Upper lobe of right lung (tissue), 1 donor: ENCODE measurements at regions not wholly inside any gene's neighbourhood (a gene's known extent, or its start where the extent isn't known, plus 50 kb on each side); places are given as distances from the start of the nearest gene placed in this dataset.
"Not testable (repeated sequence)": the region's sequence is repeated elsewhere in the genome, so short reads cannot be mapped to it uniquely, and the experiment has no call there.

ENCODE experiments used
- ATAC-seq: fragments of 200-7000 bp; cut with Tn5 transposase; one replicate; pipeline ENCODE4 v1.9.1; 2020; ENCODE audit warnings: mild to moderate bottlenecking, moderate library complexity
- DNase-seq: peaks from one replicate; pipeline ENCODE4 v3.0.0-alpha.2; 2020
- H3K27ac ChIP-seq: fragments of 200-600 bp; one replicate; pipeline ENCODE4 v1.8.0; 2022
- H3K27me3 ChIP-seq: fragments of 200-600 bp; one replicate; pipeline ENCODE4 v1.8.0; 2022; ENCODE audit warnings: mild to moderate bottlenecking
- H3K36me3 ChIP-seq: fragments of 200-600 bp; one replicate; pipeline ENCODE4 v1.8.0; 2022
- H3K4me1 ChIP-seq: fragments of 200-600 bp; one replicate; pipeline ENCODE4 v1.8.0; 2022
- H3K4me3 ChIP-seq: fragments of 200-600 bp; one replicate; pipeline ENCODE4 v1.8.0; 2022; ENCODE audit warnings: mild to moderate bottlenecking
- H3K9me3 ChIP-seq: fragments of 200-600 bp; one replicate; pipeline ENCODE4 v1.8.0; 2022
- CTCF ChIP-seq: fragments of 200-600 bp; IDR thresholded peaks from one replicate; pipeline ENCODE4 v1.8.0; 2022; ENCODE audit warnings: antibody characterized with exemption
- intact Hi-C: fragments of 100-400 bp; cut with DNase I; formaldehyde crosslinking; loops from one replicate; pipeline ENCODE4 v1.11.0; 2022
- donor health status: DM: no; HTN: yes; CAD: no; lungs with severe emphysema.

- intact Hi-C loops, result no loop called here
- no peak for ATAC-seq
Measured at GRCh38 chr11:130979386-130979972, 63.2 kb upstream of the SNX19 start.

GRCh38 chr11:130980071-130980862 is 64.0 kb upstream of the SNX19 start:
- no peak overlapping the region for H3K27ac ChIP-seq
- no peaks in the 10 kb centered on the region for H3K4me1 ChIP-seq
- H3K36me3 ChIP-seq, result no peaks in the 10 kb centered on the region
- intact Hi-C loops, result no loop called here
- no peak for TF ChIP-seq CTCF
- H3K4me3 ChIP-seq, result no peak overlapping the region
- H3K27me3 ChIP-seq, result peaks cover 9% of the 10 kb centered on the region
- DNase-seq (no peak), ATAC-seq (no peak)
- no peaks in the 10 kb centered on the region for H3K9me3 ChIP-seq

More at GRCh38 chr11:130979386-130979972, 63.2 kb upstream of the SNX19 start:
- Histone ChIP-seq H3K9me3 (no peaks in the 10 kb centered on the region), H3K4me1 (no peaks in the 10 kb centered on the region), H3K4me3 (no peak overlapping the region), H3K27me3 (peaks cover 9% of the 10 kb centered on the region), H3K27ac (no peak overlapping the region), H3K36me3 (no peaks in the 10 kb centered on the region)
- no peak for TF ChIP-seq CTCF
- DNase-seq, result no peak

GRCh38 chr11:130984241-130984640 is 68.0 kb upstream of the SNX19 start:
- H3K4me3 ChIP-seq, H3K27me3 ChIP-seq, H3K36me3 ChIP-seq, DNase-seq, H3K27ac ChIP-seq, ATAC-seq, H3K9me3 ChIP-seq, H3K4me1 ChIP-seq, intact Hi-C loops: not testable (repeated sequence)

GRCh38 chr11:130992788-130993187 is 76.5 kb upstream of the SNX19 start:
- no peak overlapping the region for H3K27ac ChIP-seq
- no peak for TF ChIP-seq CTCF
- intact Hi-C loops, result no loop called here
- no peaks in the 10 kb centered on the region for H3K4me1 ChIP-seq
- H3K4me3 ChIP-seq, result no peak overlapping the region
- ATAC-seq, result no peak
- H3K36me3 ChIP-seq, result no peaks in the 10 kb centered on the region
- DNase-seq, result no peak
- H3K9me3 ChIP-seq, result no peaks in the 10 kb centered on the region
- no peaks in the 10 kb centered on the region for H3K27me3 ChIP-seq

- DNase-seq (no peak), ATAC-seq (no peak)
- Histone ChIP-seq H3K4me3 (no peak overlapping the region), H3K27ac (no peak overlapping the region), H3K36me3 (no peaks in the 10 kb centered on the region), H3K4me1 (no peaks in the 10 kb centered on the region), H3K27me3 (no peaks in the 10 kb centered on the region), H3K9me3 (no peaks in the 10 kb centered on the region)
- TF ChIP-seq CTCF, result no peak
- intact Hi-C loops, result no loop called here
Measured at GRCh38 chr11:130994043-130994442, 77.8 kb upstream of the SNX19 start.

GRCh38 chr11:130995266-130995665 is 79.0 kb upstream of the SNX19 start:
- Histone ChIP-seq H3K27me3 (no peaks in the 10 kb centered on the region), H3K4me1 (no peaks in the 10 kb centered on the region), H3K36me3 (no peaks in the 10 kb centered on the region), H3K27ac (no peak overlapping the region), H3K4me3 (no peak overlapping the region), H3K9me3 (no peaks in the 10 kb centered on the region)
- TF ChIP-seq CTCF, result no peak
- ATAC-seq, result no peak
- intact Hi-C loops, result no loop called here
- no peak for DNase-seq
